NOMO-1 treated with DMSO at 0.1 percent for 48 hours (cell line): ENCODE measurements at regions not wholly inside any gene's neighbourhood (a gene's known extent, or its start where the extent isn't known, plus 50 kb on each side); places are given as distances from the start of the nearest gene placed in this dataset.

Experiments used
- DNase-seq: peaks from one replicate; lab custom pipeline; 2025; ENCODE audit not compliant: unreplicated experiment; lab: John Stamatoyannopoulos, UW

DNA sequence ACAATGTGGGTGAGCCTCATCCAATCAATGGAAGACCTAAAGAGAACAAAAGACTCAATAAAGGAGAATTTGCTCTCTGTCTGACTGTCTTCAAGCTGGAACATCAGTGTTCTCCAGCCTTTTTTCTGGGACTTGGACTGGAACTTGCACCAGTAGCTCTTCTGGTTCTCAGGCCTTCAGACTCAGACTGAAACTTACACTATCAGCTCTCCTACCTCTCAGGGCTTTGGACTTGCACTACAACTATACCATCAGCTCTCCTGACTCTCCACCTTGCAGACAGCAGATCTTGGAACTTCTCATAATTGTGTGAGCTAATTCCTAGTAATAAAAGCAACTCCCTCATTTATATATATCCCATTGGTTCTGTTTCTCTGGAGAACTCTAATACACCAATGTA is 185.9 kb downstream of the SMIM20 start:
- no peak for DNase-seq

- no peak for DNase-seq
Observed at GRCh38 chr4:26101011-26101410, 187.0 kb downstream of the SMIM20 start.

GRCh38 chr4:26104056-26104685 is 190.2 kb downstream of the SMIM20 start:
- DNase-seq, result no peak

DNA sequence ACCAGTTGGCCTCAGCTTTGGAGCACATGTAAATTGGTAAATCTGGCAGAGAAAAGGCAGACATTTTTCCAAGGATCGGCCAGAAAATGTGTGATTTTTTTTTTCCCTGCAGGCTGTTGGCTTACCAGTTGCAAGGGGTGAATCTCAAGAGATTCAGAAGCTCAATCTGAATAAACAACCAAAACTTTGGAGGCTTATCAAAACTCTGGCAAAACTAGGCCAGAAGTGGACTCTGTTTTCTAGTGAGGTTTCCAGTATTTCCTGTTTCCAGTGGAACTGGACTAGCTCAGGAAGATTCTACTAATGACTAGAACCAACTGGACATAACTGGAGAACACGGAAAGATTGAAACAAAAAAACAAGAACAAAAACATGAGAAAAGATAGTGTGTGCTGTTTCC is 191.3 kb downstream of the SMIM20 start:
- no peak for DNase-seq

GRCh38 chr4:26105815-26106699 is 192.0 kb downstream of the SMIM20 start:
- no peak for DNase-seq

- no peak for DNase-seq
Observed at GRCh38 chr4:26106776-26107175, 192.8 kb downstream of the SMIM20 start.

- no peak for DNase-seq
Observed at GRCh38 chr4:26108054-26108453, 194.0 kb downstream of the SMIM20 start.

DNA sequence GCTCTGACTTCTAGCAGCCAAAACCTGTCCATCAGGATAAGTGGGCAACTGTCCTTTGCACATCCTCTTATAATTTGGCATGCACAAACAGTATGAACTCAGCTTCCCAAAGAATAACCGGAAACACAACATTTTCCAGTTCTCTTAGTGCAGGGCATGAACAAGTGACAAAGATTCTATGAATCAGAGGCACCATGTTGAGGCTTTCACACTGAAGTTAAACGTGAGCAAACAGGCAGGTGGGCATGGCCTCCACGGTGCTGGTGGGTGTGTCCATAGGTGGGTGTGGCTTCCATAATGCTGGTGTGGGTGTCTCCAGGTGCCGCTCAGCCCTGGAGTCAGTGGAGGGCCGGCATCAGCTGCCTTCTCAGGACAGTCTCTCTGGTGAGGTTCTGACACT is 196.5 kb downstream of the SMIM20 start:
- DNase-seq, result no peak

GRCh38 chr4:26113339-26113940 is 199.4 kb downstream of the SMIM20 start:
- DNase-seq, result no peak

DNA sequence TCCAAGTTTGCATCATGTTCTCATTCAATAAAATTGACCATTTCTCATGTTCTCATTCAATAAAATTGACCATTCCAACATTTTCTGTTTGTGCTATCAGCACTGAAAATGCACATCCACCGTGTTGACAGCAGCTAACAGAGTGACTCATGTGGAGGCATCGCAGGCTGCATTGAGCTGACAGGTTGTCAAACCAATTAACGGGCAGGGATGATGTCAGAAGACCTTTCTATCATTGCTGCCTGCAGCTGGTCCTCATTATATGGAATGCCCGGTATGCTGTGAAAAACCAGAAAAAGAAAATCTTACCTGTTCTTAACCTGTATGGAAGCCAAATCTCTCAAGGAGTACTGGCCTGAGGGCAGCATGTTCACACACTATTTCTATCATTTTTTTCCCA is 202.0 kb downstream of the SMIM20 start:
- DNase-seq, result no peak

DNA sequence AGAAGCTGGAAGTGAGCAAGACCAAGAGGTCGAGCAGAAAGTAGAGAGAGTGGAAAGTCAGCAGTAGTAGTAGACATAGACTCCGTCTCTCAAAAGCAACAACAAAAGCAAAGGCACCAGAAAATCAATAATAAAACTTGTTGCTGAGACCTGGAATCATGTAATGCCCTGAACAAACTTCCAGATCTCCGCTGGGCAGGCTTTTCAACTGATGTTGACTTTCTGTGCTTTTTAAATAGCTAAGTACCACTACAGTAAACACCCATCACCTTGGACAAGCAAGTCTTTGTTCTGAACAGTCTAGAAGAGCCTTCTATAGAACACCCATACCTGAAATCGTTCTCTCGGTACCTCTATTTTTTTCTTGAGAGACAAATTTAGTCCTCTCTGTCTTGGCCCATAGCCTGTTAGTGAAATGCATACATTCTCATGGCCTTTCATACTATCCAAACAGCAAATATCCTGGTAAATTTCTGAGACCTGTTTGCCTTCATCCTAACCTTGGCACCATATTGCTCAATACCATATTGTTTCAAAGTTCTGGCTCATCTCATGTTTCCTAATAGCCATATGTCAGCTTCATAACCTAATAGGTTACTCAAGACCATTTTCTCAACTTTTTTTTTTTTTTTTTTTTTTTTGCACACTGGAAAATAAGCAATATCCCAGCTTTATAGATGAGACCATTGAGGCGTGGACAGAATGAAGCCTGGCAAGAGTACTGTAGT is 200.6 kb upstream of the RBPJ start:
- peak; percentile 46 for DNase-seq

GRCh38 chr4:26122690-26123089 is 198.1 kb upstream of the RBPJ start:
- no peak for DNase-seq

DNA sequence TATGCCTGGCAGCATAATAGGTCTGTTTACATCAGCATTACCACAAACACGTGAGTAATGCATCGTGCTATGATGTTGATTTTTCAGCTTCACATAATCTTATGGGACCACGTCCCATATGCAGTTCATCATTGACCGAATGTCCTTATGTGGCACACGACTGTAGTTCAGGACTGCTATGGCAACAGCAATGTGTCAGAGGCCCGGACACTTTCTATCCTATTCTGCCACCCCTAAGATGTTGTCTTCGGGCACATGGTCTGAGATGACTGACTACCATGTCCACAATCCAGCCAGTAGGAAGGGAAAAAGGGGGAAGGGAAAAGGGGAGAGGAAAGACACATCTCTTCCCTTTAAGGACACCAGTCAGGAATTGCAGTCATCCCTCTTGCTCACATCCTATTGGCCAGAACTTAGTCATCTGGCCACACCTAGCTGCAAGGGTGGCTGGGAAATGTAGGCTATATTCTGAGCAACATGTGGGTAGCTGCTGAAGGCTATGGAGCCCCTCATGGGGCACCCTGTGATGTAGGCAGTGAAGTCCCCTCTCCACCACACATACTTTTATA is 196.0 kb upstream of the RBPJ start:
- no peak for DNase-seq

DNA sequence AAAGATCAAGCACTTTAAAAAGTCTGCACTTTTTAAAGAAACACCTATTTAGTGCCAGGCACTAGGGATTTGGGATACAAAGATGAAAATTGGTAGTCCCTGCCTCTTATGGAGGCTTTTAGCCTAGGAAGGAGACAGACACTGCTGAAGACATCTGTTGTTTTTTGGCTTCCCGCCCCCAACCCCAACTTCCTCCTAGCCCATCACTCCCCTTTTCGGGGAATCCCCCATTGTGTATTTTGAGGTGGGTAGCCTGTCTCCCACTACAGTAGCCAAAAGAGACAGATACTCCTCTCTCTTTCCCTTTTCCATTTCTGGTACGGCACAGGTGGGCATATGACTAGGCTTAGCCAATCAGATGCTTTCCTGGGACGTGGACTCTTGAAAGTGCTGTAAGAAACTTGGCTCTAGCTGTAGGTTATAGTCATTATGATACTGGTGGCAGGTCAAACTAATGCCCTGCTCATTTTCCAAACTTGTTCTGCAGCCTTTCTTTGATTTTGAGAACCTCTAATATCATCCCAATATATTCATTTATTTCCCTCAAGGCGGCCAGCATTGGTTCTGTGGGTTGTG is 194.6 kb upstream of the RBPJ start:
- DNase-seq, result no peak

DNA sequence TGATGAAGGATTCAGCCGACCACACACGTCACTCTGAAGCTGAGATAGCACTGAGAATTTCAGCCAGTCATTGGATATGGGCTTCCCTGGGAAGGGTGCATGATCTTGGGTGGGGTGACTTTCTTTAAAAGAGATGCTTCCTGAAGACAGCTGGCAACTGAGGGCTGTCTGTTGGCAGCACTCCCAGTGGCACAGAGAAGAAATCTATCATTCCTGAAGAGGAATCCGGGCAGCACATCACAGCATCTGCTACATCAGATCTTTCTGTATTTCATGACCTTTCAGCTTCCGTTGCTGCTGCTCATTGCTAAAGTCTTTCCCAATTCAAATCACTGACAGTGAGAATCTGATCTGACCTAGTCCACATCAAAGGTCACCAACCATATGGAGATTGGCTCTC is 193.8 kb upstream of the RBPJ start:
- DNase-seq, result no peak

- DNase-seq, result no peak
Observed at GRCh38 chr4:26127851-26128337, 192.9 kb upstream of the RBPJ start.

GRCh38 chr4:26130173-26130572 is 190.6 kb upstream of the RBPJ start:
- DNase-seq, result no peak

DNA sequence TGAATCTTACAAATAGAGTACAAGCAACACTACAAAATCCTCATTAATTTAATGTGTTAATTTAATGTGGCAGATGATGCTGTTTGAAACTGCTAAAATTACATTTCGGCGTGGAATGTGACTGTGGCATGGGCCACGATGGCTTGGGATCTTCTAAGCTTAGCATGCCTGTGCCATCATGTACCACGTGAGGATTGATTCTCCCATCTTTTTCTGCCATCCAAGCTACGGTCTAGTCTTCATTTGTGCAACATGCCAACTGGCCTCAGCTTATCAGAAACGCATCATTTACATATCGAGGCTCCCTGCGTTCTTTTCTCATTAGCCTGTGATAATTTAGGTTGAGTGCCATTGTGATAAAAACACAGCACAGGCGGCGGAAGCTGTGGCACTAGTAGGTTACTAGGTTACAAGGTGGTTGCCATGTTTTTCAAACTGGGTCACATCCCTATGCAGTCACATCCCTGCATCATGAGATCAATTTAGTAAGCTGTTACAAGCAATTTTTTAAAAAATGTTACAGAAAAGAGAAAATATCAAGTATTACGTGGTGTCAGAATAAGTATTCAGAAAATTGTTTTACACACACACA is 189.9 kb upstream of the RBPJ start:
- no peak for DNase-seq

DNA sequence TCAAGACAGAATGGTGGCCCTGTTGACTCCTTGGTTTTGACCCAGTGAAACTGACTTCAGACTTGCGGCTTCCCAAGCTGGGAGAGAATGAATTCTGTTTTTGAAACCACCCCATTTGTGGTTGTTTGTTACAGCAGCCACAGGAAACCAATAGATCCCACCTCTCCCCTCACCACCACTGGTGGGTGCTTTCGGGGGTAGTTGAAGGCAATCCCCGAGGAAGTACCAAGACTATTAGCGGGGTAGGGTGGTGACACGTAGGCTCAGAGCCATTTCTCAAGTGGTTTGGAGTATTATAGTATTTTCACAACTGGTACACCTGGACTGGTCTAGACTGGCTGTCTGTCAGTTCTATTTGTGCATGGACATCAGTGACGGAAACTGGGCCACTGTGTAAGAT is 189.1 kb upstream of the RBPJ start:
- DNase-seq, result no peak

DNA sequence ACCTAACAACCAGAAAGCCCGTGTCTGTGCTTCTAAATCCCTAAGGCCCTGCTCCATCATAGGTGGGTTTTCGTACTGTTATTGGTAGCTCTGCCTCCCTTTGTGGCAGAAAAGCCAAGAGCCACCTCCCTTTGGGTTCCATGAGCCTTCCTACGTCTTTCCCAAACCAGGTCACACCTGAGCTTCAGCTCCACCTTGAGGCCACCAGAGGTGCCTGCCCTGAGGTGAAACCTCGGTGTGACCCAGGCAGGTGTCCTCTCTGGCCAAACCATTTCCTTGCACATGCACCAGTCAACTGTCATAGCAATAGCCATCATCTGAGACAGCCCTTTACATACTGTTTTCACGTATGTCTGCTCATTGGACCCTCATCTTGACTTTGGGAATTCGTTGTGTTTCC is 188.0 kb upstream of the RBPJ start:
- DNase-seq, result no peak
